GM11168 (cell line): ENCODE measurements at regions not wholly inside any gene's neighbourhood (a gene's known extent, or its start where the extent isn't known, plus 50 kb on each side); places are given as distances from the start of the nearest gene placed in this dataset.

Source experiments
- in situ Hi-C: fragments of 300-500 bp; cut with MboI; formaldehyde crosslinking; loops from one replicate; pipeline ENCODE4 v1.12.0; 2022; ENCODE audit warnings: low sequenced_read_pairs; ENCODE audit not compliant: unreplicated experiment

GRCh38 chr22:48156603-48157355, 1394.3 kb downstream of the TBC1D22A start:
- in situ Hi-C loops: no loop called here

- in situ Hi-C loops: no loop called here
These were observed 1393.0 kb downstream of the TBC1D22A start for GRCh38 chr22:48155446-48155845.

GRCh38 chr22:48154943-48155240, 1392.4 kb downstream of the TBC1D22A start:
- in situ Hi-C loops: no loop called here

GRCh38 chr22:48154169-48154942, 1391.9 kb downstream of the TBC1D22A start:
- in situ Hi-C loops: no loop called here

GRCh38 chr22:48153726-48154125, 1391.3 kb downstream of the TBC1D22A start:
- in situ Hi-C loops: no loop called here

- in situ Hi-C loops: no loop called here
These were observed 1390.5 kb downstream of the TBC1D22A start for GRCh38 chr22:48152916-48153315.

- in situ Hi-C loops: no loop called here
These were observed 1389.8 kb downstream of the TBC1D22A start for GRCh38 chr22:48152164-48152775.

GRCh38 chr22:48151641-48152040, 1389.2 kb downstream of the TBC1D22A start:
- in situ Hi-C loops: no loop called here

GRCh38 chr22:48147831-48148230, 1385.4 kb downstream of the TBC1D22A start:
- in situ Hi-C loops: no loop called here

GRCh38 chr22:48147404-48147803, 1385.0 kb downstream of the TBC1D22A start:
- in situ Hi-C loops: no loop called here

- in situ Hi-C loops: no loop called here
These were observed 1384.0 kb downstream of the TBC1D22A start for GRCh38 chr22:48146426-48146825.

- in situ Hi-C loops: no loop called here
These were observed 1383.3 kb downstream of the TBC1D22A start for GRCh38 chr22:48145738-48146137.

GRCh38 chr22:48144318-48144717, 1381.9 kb downstream of the TBC1D22A start:
- in situ Hi-C loops: no loop called here

GRCh38 chr22:48143856-48144255, 1381.4 kb downstream of the TBC1D22A start:
- in situ Hi-C loops: no loop called here

GRCh38 chr22:48142388-48142787, 1379.9 kb downstream of the TBC1D22A start:
- in situ Hi-C loops: no loop called here

- in situ Hi-C loops: no loop called here
These were observed 1378.9 kb downstream of the TBC1D22A start for GRCh38 chr22:48141301-48141700.

GRCh38 chr22:48140261-48140813, 1377.9 kb downstream of the TBC1D22A start:
- in situ Hi-C loops: no loop called here

- in situ Hi-C loops: no loop called here
These were observed 1377.3 kb downstream of the TBC1D22A start for GRCh38 chr22:48139776-48140175.

GRCh38 chr22:48138855-48139254, 1376.4 kb downstream of the TBC1D22A start:
- in situ Hi-C loops: no loop called here

GRCh38 chr22:48138427-48138826, 1376.0 kb downstream of the TBC1D22A start:
- in situ Hi-C loops: no loop called here

GRCh38 chr22:48137640-48138039, 1375.2 kb downstream of the TBC1D22A start:
- in situ Hi-C loops: no loop called here
